WTC11 (cell line): ENCODE measurements at regions not wholly inside any gene's neighbourhood (a gene's known extent, or its start where the extent isn't known, plus 50 kb on each side); places are given as distances from the start of the nearest gene placed in this dataset.

Experiments
- CREM ChIP-seq: sonication (generic); formaldehyde crosslinking; IDR thresholded peaks from 2 replicates; pipeline ENCODE4 v1.8.1; 2022; ENCODE audit warnings: mild to moderate bottlenecking, missing genetic modification reagents, moderate library complexity
- CTCF ChIP-seq: fragments of 200-600 bp; IDR thresholded peaks from 2 replicates; pipeline ENCODE4 v1.8.0; 2022; ENCODE audit warnings: antibody characterized with exemption

DNA sequence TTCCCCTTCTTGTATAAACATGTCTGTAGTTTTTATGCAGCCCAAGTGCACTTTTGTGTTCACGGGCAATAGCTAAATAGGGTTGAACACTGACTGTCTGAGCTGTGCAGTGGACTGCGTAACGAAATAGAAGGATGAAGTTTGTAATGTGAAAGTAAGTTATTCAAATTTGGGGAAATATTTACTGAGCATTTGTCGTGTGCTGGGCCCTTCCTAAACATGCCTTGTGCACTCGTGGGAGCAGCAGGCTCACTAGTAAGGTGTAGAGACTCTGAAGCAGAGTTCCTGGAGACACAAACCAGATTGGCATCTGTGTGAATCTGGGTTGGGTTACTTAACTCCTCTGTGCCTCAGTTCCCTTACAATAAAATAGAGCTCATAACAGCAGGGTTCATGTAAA, 51.7 kb upstream of the C1QTNF7 start:
- TF ChIP-seq CREM (no peak), CTCF (no peak)
